ENCODE measurements at regions not wholly inside any gene's neighbourhood (a gene's known extent, or its start where the extent isn't known, plus 50 kb on each side); places are given as distances from the start of the nearest gene placed in this dataset.

DNA sequence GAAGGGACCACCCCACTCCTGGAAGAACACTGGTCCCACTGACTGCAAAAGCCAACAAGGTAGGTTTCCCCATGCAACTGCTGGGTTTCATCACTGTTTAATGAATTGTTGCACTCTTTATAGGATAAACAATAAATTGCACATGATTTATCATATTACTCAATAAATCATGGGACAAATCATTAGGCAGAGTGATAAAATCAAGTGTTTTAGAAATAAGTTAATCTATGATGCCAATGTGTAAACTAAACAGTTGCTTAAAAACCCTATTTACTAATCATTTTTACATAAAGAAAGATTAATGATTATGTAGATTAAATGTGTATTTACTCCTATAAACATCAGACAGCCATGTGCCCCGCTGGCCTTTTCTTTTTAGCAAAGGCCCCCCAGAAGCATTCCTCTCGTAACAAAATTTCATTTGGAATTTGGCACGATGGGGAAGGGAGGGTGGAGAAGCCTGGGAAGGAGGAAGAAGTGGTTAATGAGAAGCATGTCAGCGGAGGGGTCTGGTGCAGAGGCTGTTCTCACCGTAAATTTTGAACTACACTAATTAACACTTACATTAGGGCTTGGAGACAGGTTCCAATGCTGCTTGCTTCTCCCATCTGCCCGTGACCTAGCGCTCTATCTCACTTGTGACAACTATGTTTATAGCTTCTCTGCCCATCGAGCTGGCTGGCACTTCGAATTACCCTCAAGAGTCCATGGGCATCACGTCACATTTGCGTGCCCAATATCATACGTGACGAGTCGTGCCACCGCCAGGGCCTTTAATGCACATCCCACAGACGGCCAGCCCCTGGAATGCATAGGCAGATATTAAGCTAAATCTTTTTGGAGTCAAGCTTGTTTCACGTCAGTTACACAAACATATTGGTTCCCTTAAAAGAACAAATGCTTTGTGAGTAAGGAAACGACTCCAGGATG lies 357.7 kb upstream of the TSHZ3 start:
- DNase-seq (ENCODE audit: low read depth in 2 of 2) = no peak

DNA sequence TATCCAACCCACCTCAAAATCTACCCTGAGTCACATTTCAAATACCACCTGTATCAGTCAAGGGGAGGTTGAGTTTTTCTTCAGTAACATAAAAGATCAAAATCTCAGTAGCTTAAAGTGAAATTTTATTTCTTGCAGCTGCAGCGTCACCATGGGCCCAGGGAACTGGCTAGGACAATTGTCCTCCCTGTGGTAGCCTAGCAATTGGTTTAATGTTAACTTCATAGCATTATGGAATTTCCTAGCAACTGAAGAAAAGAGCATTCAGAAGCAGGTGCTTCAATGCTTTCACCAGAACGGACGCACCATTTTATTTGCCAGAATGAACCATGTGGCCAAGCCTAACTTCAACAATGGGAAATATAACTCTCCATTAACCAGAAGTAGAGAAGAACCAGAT lies 359.3 kb upstream of the TSHZ3 start:
- DNase-seq (ENCODE audit: low read depth in 2 of 2) = no peak

GRCh38 chr19:31709476-31709875 lies 360.2 kb upstream of the TSHZ3 start:
- DNase-seq (ENCODE audit: low read depth in 2 of 2) = no peak

DNA sequence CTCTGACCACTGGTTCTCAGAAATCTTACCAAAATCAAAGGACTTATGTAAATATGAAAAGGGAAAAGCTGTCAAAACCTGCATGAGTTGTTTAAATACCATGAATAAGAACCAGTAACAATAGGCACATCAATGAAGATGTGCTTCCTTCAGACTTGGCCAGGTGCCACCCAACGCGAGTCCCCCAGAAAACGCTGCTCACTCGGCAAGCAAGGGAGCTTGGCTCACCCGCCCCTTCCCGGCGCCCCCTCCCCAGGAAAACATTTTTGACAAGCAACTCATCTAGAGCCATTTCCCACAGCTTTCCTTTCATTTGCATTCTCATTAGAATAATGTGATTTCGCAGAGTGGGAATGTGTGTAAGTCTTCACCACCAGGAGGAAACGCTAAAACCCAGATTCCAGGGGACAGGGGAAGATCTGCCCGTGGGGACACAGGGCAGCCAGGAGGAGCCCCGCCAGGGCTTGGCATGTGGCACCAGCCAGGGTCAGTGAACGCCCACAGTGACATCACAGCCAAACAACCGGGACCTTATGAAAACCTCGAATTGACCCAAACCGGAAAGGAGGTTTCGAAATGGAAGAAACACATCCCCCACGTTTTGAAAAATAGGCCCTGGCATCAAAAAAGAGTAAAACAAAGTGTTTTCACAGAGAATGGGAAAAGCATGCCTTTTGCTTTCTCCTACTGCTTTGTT lies 366.2 kb upstream of the TSHZ3 start:
- no peak for DNase-seq (ENCODE audit: low read depth in 2 of 2)

DNA sequence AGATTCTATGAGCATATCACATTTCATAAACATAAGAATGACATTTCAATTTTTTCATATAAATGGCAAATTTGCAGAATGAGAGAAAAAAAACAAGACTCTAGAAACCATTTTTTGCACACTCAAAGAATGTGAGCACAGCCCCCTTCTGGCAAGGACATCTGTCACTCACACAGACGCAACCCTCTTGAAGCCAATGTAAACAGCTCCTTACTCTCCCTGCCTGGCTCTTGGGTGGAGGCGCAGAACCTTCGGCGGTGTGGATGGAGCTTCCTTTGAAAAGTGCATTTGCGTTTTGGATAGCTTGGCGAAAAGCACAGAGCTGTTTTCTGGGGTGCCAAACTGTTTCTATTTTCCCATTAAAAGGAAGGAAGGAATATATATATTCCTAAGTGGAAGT lies 367.6 kb upstream of the TSHZ3 start:
- no peak for DNase-seq (ENCODE audit: low read depth in 2 of 2)

GRCh38 chr19:31717269-31717923 lies 368.2 kb upstream of the TSHZ3 start:
- DNase-seq (ENCODE audit: low read depth in 2 of 2) = no peak

- no peak for DNase-seq (ENCODE audit: low read depth in 2 of 2)
These were observed 368.8 kb upstream of the TSHZ3 start for GRCh38 chr19:31718032-31718431.

DNA sequence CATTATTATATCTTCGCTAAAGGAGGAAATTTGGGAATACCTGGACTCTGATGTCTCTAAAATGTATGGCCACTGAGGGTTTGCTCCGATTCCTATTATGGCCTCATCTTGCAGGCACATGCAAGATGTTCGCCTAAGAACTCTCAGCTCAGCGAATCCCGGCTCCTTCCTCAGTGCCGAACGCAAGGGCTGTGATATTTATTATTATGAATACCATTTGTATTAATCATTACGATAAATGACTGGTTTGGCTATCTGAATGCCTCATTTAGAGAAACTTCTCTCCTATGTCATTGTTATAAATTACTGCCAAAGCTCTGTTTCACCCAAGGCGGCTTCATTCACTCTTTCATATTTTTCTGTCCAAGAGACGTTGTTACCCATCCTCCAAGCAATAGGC lies 369.7 kb upstream of the TSHZ3 start:
- no peak for DNase-seq (ENCODE audit: low read depth in 2 of 2)

DNA sequence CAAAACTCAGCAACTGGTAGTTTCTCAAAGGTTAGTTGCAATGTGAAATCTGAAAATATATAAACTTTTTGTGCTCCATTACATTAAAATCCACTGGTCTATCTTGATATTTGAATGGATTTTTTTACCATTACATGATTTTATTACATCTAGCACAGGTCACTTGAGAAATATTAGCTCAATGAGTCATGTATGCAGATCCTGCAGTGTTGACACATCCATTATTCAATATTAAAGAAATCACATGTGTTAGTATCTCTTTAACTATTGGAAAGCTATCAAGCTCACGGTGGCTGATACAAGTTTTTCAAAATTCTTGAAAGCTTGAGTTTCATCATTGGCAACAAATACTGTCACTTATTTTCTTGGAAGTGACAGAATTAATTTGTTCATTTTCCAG lies 373.9 kb upstream of the TSHZ3 start:
- DNase-seq (ENCODE audit: low read depth in 2 of 2) = no peak

DNA sequence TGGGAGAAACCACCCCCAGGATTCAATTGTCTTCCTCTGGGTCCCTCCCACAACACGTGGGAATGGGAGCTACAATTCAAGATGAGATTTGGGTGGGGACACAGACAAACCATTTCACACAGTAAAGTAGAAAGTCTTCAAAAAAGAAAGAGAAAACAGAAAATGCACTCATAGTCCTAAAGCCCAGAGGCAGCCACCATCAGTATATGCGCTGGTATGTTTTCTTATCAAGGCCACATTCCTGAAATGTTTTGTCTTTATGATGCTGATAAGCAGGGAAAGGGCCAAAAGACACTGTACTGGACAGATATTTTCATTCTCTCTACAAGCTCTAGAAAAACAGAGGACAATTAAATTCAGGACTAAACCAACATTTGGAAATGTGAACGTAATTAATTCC lies 375.8 kb upstream of the TSHZ3 start:
- DNase-seq (ENCODE audit: low read depth in 2 of 2) = no peak

GRCh38 chr19:31727536-31727935 lies 378.3 kb upstream of the TSHZ3 start:
- no peak for DNase-seq (ENCODE audit: low read depth in 2 of 2)

- DNase-seq (ENCODE audit: low read depth in 2 of 2) = no peak
These were observed 381.0 kb upstream of the TSHZ3 start for GRCh38 chr19:31730270-31730669.

- DNase-seq (ENCODE audit: low read depth in 2 of 2) = no peak
These were observed 384.4 kb upstream of the TSHZ3 start for GRCh38 chr19:31733591-31733990.

DNA sequence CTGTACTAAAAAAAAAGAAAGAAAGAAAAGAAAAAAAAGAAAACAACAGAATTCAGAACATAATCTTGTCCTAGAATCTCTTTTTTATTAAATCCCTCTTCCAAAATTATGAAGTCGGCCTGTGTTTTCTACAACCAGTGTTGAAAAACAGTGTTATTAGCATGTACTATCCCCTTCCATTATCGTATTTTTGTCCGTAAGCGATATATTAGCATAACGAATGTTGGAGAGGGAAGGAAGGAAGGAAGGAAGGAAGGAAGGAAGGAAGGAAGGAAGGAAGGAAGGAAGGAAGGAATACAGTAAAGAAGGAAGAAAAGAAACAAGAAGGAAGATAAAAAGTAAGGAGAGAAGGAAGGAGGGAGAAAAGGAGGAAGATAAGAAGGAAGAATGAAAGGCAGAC lies 393.0 kb upstream of the TSHZ3 start:
- no peak for DNase-seq (ENCODE audit: low read depth in 2 of 2)

- no peak for DNase-seq (ENCODE audit: low read depth in 2 of 2)
These were observed 396.5 kb upstream of the TSHZ3 start for GRCh38 chr19:31745731-31746130.

- DNase-seq (ENCODE audit: low read depth in 2 of 2) = no peak
These were observed 400.0 kb upstream of the TSHZ3 start for GRCh38 chr19:31749231-31749630.

DNA sequence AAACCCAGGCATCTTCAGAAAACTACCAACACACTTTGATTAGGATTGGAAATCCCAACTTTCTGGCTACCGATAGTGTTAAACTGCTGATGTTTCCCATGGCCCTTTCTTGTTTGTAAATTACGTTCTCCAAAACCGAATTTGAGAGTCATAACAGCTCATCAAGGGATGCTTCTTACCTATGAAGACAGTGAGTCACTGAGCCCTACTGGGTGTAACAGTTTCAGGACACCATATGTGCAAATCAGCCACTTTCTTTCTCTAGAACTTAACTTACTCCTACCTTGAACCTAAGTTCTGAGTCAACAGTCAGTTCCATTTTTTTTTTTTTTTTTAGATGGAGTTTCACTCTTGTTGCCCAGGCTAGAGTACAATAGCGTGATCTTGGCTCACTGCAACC lies 410.1 kb upstream of the TSHZ3 start:
- no peak for DNase-seq (ENCODE audit: low read depth in 2 of 2)

DNA sequence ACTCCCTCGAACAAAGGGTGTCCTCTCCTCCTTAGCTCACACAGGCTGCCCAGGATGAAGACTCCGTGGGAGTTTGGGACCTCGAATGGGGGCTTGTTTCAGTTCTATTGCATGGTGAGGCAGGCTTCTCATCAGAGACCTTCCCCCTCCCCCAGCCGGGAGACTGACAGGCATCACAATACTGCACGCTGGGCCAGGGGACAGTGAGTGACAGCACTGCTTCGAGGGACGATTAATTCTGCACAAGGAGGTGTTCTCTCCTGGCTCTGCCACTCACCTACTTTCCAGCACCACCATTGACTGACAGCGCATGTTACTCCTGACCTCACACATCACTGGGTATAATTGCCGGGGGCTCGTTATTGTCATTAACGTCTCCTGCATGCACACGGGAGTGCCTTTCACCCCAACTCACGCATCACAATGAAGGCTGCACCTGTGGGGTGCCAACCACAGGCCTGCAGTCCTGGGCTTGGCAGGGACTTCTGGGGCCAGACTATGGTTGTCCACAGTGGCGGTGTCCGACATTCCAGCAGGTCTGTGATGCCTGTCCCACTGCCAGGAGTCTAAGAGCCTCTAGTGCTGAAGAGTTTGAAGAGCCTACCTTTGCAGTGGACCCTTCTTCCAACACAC lies 412.2 kb upstream of the TSHZ3 start:
- no peak for DNase-seq (ENCODE audit: low read depth in 2 of 2)

DNA sequence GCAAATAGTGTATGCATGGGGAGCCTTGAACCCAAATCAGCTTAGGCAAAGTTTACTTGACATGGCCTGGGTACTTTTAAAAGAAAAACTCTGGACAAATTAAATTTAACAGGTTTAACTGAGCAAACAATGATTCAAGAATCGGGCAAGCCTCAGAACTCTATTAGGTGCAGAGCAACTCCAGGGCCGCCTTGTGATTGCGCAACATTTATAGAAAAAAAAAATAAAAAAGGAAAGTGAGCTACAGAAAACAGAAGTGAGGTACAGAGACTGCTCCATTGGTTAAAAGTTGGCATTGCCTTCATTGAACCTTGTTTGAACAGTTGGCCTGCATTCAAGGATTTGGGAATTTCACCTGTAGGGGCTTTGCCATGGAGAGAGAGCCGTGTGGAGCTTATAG lies 421.0 kb upstream of the TSHZ3 start:
- no peak for DNase-seq (ENCODE audit: low read depth in 2 of 2)

- DNase-seq (ENCODE audit: low read depth in 2 of 2) = no peak
These were observed 423.7 kb upstream of the TSHZ3 start for GRCh38 chr19:31772915-31773314.

DNA sequence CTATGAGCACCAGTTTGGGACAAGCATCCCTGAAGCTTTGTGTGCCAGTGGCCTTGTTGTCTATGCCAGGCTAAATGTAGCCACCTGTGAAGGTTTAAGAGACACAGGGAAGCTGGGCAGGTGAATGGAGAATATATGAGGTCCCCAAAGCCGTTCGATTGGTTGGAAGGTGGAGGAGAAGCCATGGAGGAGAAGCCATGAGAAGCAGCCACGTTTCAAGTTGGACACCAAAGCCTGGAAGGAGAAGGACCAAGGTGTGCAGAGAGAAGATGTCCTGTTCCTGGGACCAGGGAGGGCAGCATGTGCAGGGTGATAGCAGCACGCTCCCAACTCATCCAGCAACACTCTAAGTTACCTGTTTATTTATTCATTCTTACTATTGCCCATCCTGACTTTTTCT lies 432.3 kb upstream of the TSHZ3 start:
- no peak for DNase-seq (ENCODE audit: low read depth in 2 of 2)

DNA sequence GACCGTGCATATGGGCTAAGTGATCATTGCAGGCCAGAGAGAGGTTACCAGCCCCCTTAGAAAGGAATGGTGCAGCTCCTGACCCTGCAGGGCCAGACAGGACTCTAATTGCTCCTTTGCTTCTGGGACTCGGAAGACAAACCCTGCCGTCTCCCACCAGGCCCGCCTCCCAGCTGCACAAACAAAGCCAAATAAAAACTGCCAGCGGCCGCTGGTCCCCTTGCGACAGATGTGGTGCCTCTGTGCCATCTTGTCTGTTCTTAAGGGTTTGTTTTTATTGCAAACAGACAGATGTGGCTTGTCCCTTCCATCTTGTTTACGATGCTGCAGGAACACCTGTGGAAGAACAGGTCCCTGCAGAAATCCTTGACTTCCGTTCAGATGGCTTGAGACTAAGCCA lies 434.4 kb upstream of the TSHZ3 start:
- no peak for DNase-seq (ENCODE audit: low read depth in 2 of 2)

Data from dermis microvascular lymphatic vessel endothelial cell (primary cell).